Calu3 (cell line): ENCODE measurements at regions not wholly inside any gene's neighbourhood (a gene's known extent, or its start where the extent isn't known, plus 50 kb on each side); places are given as distances from the start of the nearest gene placed in this dataset. TPM values are rescaled to one million over a fixed set of nuclear protein-coding genes. Genes with fewer than 3 reads are reported as not detected.

Experiments
- BruUV-seq: library from RNA; stranded (reverse); fragments of 400-500 nt; replicated peaks from 2 replicates; lab custom pipeline; 2021; lab: Mats Ljungman, UMichigan
- CTCF ChIA-PET: fragments of 300-600 bp; sonication (Branson Sonifier 250); formaldehyde crosslinking; loops from one replicate; lab custom pipeline; 2022; ENCODE audit warnings: antibody characterized with exemption; lab: Charles Lee
- DNase-seq: peaks from one replicate; pipeline ENCODE4 v3.0.0; 2022
- H3K27ac Mint-ChIP-seq: one replicate; pipeline ENCODE4 v1.8.0; 2022; ENCODE audit warnings: mixed read lengths; ENCODE audit not compliant: unreplicated experiment
- H3K27me3 Mint-ChIP-seq: one replicate; pipeline ENCODE4 v1.8.0; 2022; ENCODE audit warnings: mixed read lengths; ENCODE audit not compliant: unreplicated experiment
- H3K36me3 Mint-ChIP-seq: one replicate; pipeline ENCODE4 v1.8.0; 2022; ENCODE audit warnings: mild to moderate bottlenecking, moderate library complexity, mixed read lengths; ENCODE audit not compliant: insufficient read depth, unreplicated experiment
- H3K4me1 Mint-ChIP-seq: one replicate; pipeline ENCODE4 v1.8.0; 2022; ENCODE audit warnings: mild to moderate bottlenecking, low read depth, mixed read lengths; ENCODE audit not compliant: unreplicated experiment
- H3K4me3 Mint-ChIP-seq: one replicate; pipeline ENCODE4 v1.8.0; 2022; ENCODE audit warnings: mild to moderate bottlenecking, low read depth, moderate library complexity, mixed read lengths; ENCODE audit not compliant: unreplicated experiment
- H3K9me3 Mint-ChIP-seq: one replicate; pipeline ENCODE4 v1.8.0; 2022; ENCODE audit warnings: low read depth, mixed read lengths; ENCODE audit not compliant: unreplicated experiment
- CTCF ChIP-seq: fragments of 200-600 bp; IDR thresholded peaks from one replicate; pipeline ENCODE4 v1.8.0; 2022; ENCODE audit warnings: antibody characterized with exemption; ENCODE audit not compliant: unreplicated experiment
- intact Hi-C: fragments of 100-400 bp; cut with micrococcal nuclease; formaldehyde crosslinking; loops from one replicate; pipeline ENCODE4 v1.10.0; 2022; ENCODE audit not compliant: unreplicated experiment
- microRNA-seq: library from miRNA; unstranded; fragments of <30 nt; microRNA quantifications from one replicate; pipeline ENCODE4 v1.2.0, GENCODE V29; 2022

GRCh38 chr2:6792883-6793282, 72.8 kb downstream of the CMPK2 start:
- Mint-ChIP-seq H3K27me3 (peaks cover 74% of the 10 kb centered on the region), H3K9me3 (peaks cover 6% of the 10 kb centered on the region), H3K36me3 (no peaks in the 10 kb centered on the region), H3K4me1 (no peaks in the 10 kb centered on the region), H3K27ac (no peak overlapping the region), H3K4me3 (no peak overlapping the region)
- intact Hi-C loops, result no loop called here
- no peak for TF ChIP-seq CTCF
- BruUV-seq, result no TSS peak
- no peak for DNase-seq
- CTCF ChIA-PET, result no interaction called here

- CTCF ChIA-PET, result no interaction called here
- Mint-ChIP-seq H3K36me3 (no peaks in the 10 kb centered on the region), H3K4me3 (no peak overlapping the region), H3K9me3 (peaks cover 6% of the 10 kb centered on the region), H3K4me1 (no peaks in the 10 kb centered on the region), H3K27ac (no peak overlapping the region), H3K27me3 (peaks cover 79% of the 10 kb centered on the region)
- no peak for TF ChIP-seq CTCF
- intact Hi-C loops, result no loop called here
- BruUV-seq, result no TSS peak
- no peak for DNase-seq
Measured at GRCh38 chr2:6793371-6793770, 72.3 kb downstream of the CMPK2 start.

- CTCF ChIA-PET, result no interaction called here
- peaks cover 6% of the 10 kb centered on the region for H3K9me3 Mint-ChIP-seq
- no TSS peak for BruUV-seq
- peaks cover 80% of the 10 kb centered on the region for H3K27me3 Mint-ChIP-seq
- no peaks in the 10 kb centered on the region for H3K36me3 Mint-ChIP-seq
- intact Hi-C loops, result no loop called here
- H3K27ac Mint-ChIP-seq, result no peak overlapping the region
- no peak for TF ChIP-seq CTCF
- H3K4me1 Mint-ChIP-seq, result no peaks in the 10 kb centered on the region
- no peak overlapping the region for H3K4me3 Mint-ChIP-seq
- DNase-seq, result no peak
Measured at GRCh38 chr2:6793913-6794312, 71.8 kb downstream of the CMPK2 start.

GRCh38 chr2:6794448-6794847, 71.3 kb downstream of the CMPK2 start:
- H3K27ac Mint-ChIP-seq, result no peak overlapping the region
- peaks cover 80% of the 10 kb centered on the region for H3K27me3 Mint-ChIP-seq
- H3K4me3 Mint-ChIP-seq, result no peak overlapping the region
- BruUV-seq, result no TSS peak
- peaks cover 3% of the 10 kb centered on the region for H3K9me3 Mint-ChIP-seq
- intact Hi-C loops, result no loop called here
- no peak for TF ChIP-seq CTCF
- H3K36me3 Mint-ChIP-seq, result no peaks in the 10 kb centered on the region
- H3K4me1 Mint-ChIP-seq, result no peaks in the 10 kb centered on the region
- CTCF ChIA-PET, result interaction anchor here (0.6 kb wide), 1 partner anchor 524 kb away, joined by 3 read pairs; no protein-coding TSS in a partner anchor
- DNase-seq, result no peak

Small RNA genes lying in the stretch of these regions (microRNA-seq; reads per million reads assigned to microRNA genes)
- gene MIR7158 (not detected), gene MIR7515 (not detected)
